ENCODE measurements at regions not wholly inside any gene's neighbourhood (a gene's known extent, or its start where the extent isn't known, plus 50 kb on each side); places are given as distances from the start of the nearest gene placed in this dataset.

DNA sequence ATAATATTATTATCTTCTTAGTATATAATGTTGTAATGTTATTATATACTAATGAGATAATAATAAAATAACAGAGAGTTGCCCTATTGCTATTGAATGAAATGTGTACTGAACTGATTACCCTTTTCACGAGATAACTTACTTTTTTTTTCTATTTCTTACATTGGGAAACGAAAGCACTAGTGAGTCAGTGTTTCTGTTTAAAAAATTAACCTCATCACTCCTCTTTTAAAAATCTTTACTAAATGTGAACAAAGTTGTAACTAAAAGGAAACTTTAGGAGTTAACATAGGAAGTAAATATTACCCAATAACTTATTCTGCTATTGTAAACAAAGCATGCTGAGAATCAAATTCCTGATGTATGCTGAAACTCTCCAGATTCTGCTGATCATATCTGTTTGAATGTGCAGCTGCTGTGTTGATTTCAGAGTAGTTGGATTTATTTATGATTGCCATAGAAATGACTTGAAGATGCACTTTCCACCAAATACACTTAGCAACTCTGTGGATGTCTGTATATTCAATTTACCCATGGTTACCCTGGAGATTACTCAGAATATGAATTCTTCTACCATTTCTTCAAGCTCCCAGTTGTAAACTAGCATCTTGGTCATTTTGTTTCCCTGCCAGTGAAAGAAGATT, 523.4 kb downstream of the TENT5A start:
- H3K9ac ChIP-seq (ENCODE audit: low read depth, low read length): no peak overlapping the region
- H3K4me1 ChIP-seq (ENCODE audit: insufficient read depth, low read length): no peaks in the 10 kb centered on the region
- no peaks in the 10 kb centered on the region for H3K9me3 ChIP-seq (ENCODE audit: control insufficient read depth, insufficient read depth, low read length)
- H3K36me3 ChIP-seq (ENCODE audit: insufficient read depth, low read length): no peaks in the 10 kb centered on the region

DNA sequence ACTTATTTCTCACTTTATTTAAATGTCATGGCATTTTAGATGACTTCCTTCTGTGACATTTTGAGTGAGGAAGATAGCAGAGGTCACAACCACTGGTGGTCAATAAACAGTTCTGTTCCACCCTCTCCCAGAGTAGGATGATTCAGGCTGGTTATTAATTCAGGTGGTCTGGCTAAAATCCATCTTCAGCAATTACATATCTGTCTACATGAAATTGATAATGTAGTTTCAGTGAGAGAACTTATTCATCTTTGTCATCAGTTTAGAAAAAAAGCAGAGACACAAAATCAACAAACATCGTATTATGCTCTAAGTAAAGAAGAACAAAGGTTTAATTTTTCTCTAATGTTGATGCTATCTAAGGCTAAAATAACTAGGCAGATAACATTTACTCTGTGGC, 525.5 kb downstream of the TENT5A start:
- no peaks in the 10 kb centered on the region for H3K9me3 ChIP-seq (ENCODE audit: control insufficient read depth, insufficient read depth, low read length)
- no peaks in the 10 kb centered on the region for H3K4me1 ChIP-seq (ENCODE audit: insufficient read depth, low read length)
- no peak overlapping the region for H3K9ac ChIP-seq (ENCODE audit: low read depth, low read length)
- no peaks in the 10 kb centered on the region for H3K36me3 ChIP-seq (ENCODE audit: insufficient read depth, low read length)

DNA sequence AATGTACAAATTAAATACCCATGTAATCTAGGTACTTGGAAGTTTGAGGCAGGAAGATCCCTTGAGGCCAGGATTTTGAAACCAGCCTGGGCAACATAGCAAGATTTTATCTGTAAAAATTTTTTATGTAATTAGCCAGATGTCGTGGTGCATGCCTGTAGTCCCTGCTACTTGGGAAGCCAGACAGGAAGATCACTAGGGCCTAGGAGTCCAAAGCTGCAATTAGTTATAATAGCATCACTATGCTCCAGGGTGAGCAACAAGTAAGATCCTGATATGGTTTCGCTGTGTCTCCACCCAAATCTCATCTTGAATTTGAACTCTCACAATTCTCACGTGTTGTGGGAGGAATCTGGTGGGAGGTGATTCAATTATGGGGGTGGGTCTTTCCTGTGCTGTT, 535.8 kb downstream of the TENT5A start:
- H3K9ac ChIP-seq (ENCODE audit: low read depth, low read length): no peak overlapping the region
- H3K9me3 ChIP-seq (ENCODE audit: control insufficient read depth, insufficient read depth, low read length): no peaks in the 10 kb centered on the region

DNA sequence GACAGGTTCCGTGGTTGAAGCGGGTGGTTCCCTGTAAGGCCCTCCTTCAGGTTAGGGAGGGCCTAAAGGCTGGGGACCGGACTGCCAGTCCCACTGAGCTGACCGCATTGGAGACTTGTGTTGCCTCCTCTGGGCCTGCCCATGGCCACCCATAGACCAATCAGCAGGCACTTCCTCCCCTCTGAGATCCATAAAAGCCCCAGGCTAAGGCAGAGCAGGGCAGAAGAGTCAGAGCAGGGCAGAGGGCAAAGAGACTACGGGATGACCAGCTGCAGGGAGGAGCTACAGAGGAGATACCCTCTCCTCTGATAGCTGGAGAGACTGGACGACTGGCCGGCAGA, 537.4 kb downstream of the TENT5A start:
- no peaks in the 10 kb centered on the region for H3K9me3 ChIP-seq (ENCODE audit: control insufficient read depth, insufficient read depth, low read length)
- H3K9ac ChIP-seq (ENCODE audit: low read depth, low read length): no peak overlapping the region
- no peaks in the 10 kb centered on the region for H3K36me3 ChIP-seq (ENCODE audit: insufficient read depth, low read length)
- no peaks in the 10 kb centered on the region for H3K4me1 ChIP-seq (ENCODE audit: insufficient read depth, low read length)

More for the DNA sequence above, 535.8 kb downstream of the TENT5A start:
- H3K4me1 ChIP-seq (ENCODE audit: insufficient read depth, low read length): no peaks in the 10 kb centered on the region
- H3K36me3 ChIP-seq (ENCODE audit: insufficient read depth, low read length): no peaks in the 10 kb centered on the region

DNA sequence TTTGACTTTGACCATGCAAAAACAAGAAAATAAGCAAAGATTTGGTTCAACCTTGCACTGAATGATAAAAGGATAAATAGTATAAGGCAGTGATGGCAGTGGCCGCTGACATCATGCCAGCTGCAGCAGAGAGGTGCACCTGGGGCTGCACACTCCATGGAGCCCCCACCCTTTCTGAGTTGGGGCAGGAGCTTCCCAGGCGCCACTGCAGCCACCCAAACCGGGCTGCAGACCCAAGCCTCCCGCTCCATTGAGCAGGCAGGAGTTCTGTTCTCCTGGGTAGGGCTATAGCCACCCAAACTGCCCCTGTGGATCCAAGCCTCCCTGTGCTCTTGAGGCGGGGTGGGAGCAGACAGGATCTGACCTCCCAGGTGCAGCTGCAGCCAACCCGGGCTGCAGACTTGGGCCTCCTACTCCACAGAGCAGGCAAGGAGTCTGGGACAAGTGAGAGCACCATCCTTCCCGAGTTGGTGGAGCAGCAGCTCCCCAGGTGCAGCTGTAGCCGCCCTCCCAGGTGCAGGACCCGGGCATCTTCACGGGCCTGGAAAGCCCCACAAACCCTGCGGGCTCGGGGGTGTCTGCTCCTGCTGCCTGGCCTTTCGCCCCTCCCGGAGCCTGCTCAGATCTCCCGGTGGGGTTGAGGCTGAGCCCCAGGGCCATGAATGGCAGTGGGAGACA, 537.9 kb downstream of the TENT5A start:
- no peak overlapping the region for H3K9ac ChIP-seq (ENCODE audit: low read depth, low read length)
- no peaks in the 10 kb centered on the region for H3K4me1 ChIP-seq (ENCODE audit: insufficient read depth, low read length)
- no peaks in the 10 kb centered on the region for H3K9me3 ChIP-seq (ENCODE audit: control insufficient read depth, insufficient read depth, low read length)
- no peaks in the 10 kb centered on the region for H3K36me3 ChIP-seq (ENCODE audit: insufficient read depth, low read length)

DNA sequence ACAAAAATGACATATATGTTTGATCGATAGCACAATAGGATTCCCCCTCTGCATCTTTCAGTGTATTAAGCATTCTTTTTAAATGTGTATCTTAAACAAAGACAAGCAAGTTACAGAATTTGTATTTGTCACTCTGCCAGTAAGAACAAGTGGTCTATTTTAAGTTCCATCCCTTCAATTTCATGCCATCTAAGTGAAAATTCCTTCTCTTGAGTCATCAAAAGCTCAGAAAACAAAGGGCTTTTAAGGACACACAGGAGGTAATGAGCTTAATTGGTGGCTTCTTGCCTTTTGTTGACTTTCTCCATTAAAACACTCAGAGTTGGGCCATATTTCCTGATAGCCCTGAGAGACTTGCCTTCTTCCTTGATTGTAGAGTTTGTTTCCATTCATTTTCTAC, 547.8 kb downstream of the TENT5A start:
- H3K4me1 ChIP-seq (ENCODE audit: insufficient read depth, low read length): no peaks in the 10 kb centered on the region; the same call in none of the 2 replicates
- H3K36me3 ChIP-seq (ENCODE audit: insufficient read depth, low read length): no peaks in the 10 kb centered on the region
- no peak overlapping the region for H3K9ac ChIP-seq (ENCODE audit: low read depth, low read length)
- H3K9me3 ChIP-seq (ENCODE audit: control insufficient read depth, insufficient read depth, low read length): no peaks in the 10 kb centered on the region

DNA sequence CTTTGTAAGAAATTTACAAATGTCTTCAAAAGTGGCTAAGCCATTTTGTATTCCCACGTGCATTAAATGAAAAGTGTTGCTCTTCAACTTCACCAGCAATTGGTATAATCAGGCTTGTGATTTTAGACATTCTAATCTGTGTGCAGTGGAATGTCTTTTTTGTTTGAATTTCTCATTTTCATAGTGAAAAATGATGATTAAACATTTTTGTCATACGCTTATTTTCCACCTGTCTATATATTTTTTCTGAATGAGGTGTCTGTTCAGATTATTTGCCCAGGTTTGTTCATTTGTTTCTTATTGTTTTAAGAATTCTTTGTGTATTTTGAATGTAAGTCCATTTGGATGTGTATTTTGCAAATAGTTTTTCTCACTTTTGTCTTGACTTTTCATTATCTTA, 558.1 kb downstream of the TENT5A start:
- Histone ChIP-seq H3K36me3 (ENCODE audit: insufficient read depth, low read length) (no peaks in the 10 kb centered on the region), H3K9ac (ENCODE audit: low read depth, low read length) (no peak overlapping the region), H3K4me1 (ENCODE audit: insufficient read depth, low read length) (no peaks in the 10 kb centered on the region), H3K9me3 (ENCODE audit: control insufficient read depth, insufficient read depth, low read length) (no peaks in the 10 kb centered on the region)

DNA sequence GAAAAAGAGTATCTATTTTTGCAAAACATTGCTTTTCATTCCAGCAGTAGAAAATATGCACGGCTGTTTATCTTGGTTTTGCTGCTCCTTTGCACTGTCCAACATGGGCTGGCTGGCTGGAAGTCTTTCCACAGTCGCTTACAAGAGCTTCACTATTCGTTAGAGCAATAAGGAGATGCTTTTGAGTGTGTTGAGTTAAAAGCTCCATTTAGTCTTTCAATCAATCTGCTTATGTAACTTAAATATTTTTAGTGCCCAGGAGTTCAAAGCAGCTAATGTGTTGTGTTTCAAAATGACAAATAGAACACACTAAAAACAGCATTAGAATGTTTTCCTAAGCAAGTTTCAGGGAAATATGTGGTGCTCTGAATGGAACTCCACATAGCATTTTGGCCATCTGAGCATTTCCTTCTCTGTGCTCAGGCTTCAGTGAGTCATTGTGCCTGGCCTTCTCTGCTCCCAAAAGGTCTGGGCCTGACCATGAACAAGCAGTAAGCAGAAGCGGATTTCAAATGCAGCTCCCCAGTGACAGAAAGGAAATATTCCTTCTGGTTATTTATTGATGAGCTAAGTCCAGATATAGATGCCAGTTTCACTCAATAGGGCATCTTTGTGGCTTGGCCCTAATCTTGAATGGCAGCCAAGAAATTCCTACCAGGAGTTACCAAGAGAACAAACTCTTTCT, 580.3 kb downstream of the TENT5A start:
- Histone ChIP-seq H3K9me3 (ENCODE audit: control insufficient read depth, insufficient read depth, low read length) (no peaks in the 10 kb centered on the region), H3K9ac (ENCODE audit: low read depth, low read length) (no peak overlapping the region), H3K4me1 (ENCODE audit: insufficient read depth, low read length) (peaks cover 3% of the 10 kb centered on the region; the same call in 1 of the 2 replicates), H3K36me3 (ENCODE audit: insufficient read depth, low read length) (no peaks in the 10 kb centered on the region)

DNA sequence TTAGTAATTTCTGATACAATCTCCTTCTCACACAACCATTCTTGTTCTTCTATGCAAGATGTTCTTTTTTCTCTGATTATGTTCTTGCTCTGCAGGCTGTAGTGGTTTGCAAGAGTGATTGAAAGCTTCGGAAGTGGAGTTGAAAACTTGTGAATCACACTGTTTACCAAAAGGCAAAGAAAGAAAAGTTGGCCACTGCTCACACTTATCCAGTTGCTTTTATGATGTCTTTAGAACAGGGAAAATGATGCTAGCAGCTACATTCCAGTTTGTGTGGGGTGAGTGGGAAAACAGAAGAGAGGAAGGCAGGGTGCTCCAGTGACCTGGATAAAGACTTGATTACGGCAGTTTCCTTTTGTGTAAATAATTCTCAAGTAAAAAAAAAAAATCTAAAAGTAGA, 583.3 kb downstream of the TENT5A start:
- Histone ChIP-seq H3K9ac (ENCODE audit: low read depth, low read length) (no peak overlapping the region), H3K36me3 (ENCODE audit: insufficient read depth, low read length) (no peaks in the 10 kb centered on the region), H3K4me1 (ENCODE audit: insufficient read depth, low read length) (peaks cover 3% of the 10 kb centered on the region; the same call in 1 of the 2 replicates), H3K9me3 (ENCODE audit: control insufficient read depth, insufficient read depth, low read length) (no peaks in the 10 kb centered on the region)

DNA sequence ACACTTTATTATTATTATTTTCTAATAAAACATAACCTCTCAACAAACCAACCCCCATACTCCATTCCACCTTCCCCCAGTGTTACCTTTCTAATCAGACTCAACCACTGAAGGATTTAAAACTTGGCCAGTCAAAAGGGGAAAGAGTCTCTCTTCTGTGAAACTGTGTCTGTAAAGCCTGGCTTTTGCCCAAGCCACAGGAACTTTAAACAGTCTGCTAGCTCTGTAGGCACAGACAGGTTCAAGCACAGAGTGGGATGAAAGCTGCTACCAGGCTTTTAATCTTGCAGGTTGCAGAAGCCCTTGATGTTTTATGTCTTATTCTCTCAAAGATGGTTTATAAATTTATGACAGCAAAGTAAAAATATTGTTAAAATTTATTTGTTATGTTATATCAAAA, 585.7 kb downstream of the TENT5A start:
- Histone ChIP-seq H3K9ac (ENCODE audit: low read depth, low read length) (no peak overlapping the region), H3K36me3 (ENCODE audit: insufficient read depth, low read length) (no peaks in the 10 kb centered on the region), H3K4me1 (ENCODE audit: insufficient read depth, low read length) (no peaks in the 10 kb centered on the region), H3K9me3 (ENCODE audit: control insufficient read depth, insufficient read depth, low read length) (no peaks in the 10 kb centered on the region)

DNA sequence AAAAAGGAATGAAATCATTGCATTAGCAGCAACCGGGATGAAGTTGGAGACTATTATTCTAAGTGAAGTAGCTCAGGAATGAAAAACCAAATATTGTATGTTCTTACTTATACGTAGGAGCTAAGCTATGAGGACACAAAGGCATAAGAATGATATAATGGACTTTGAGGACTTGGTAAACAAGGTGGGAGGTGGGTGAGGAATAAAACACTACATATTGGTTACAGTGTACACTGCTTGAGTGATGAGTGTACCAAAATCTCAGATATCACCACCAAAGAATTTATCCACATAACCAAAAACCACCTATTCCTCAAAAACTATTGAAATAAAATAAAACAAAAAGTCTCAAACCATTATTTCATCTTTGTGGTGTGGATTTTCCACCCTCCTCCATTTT, 593.5 kb downstream of the TENT5A start:
- no peak overlapping the region for H3K9ac ChIP-seq (ENCODE audit: low read depth, low read length)
- no peaks in the 10 kb centered on the region for H3K36me3 ChIP-seq (ENCODE audit: insufficient read depth, low read length)
- H3K9me3 ChIP-seq (ENCODE audit: control insufficient read depth, insufficient read depth, low read length): no peaks in the 10 kb centered on the region; the same call in none of the 2 replicates
- H3K4me1 ChIP-seq (ENCODE audit: insufficient read depth, low read length): no peaks in the 10 kb centered on the region

DNA sequence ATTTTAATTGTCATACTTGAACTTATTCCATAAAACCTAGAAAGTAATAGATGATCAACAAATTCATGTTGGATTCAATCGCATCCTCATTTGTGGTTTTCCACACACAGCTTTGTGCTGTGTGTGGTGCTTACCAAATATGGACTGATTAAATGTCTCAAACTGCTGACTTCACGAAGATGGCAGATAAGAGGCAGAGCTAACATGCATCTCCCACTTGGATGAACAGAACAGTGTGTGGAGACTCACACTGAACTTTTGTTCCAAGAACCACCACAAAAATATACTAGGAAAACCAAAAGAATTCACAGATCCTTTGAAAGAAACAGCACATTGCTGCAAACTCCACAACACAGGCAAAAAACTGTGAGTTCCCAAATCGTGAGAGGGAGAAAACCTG, 603.7 kb downstream of the TENT5A start:
- Histone ChIP-seq H3K36me3 (ENCODE audit: insufficient read depth, low read length) (no peaks in the 10 kb centered on the region), H3K4me1 (ENCODE audit: insufficient read depth, low read length) (no peaks in the 10 kb centered on the region), H3K9me3 (ENCODE audit: control insufficient read depth, insufficient read depth, low read length) (peaks cover 3% of the 10 kb centered on the region; the same call in 1 of the 2 replicates), H3K9ac (ENCODE audit: low read depth, low read length) (no peak overlapping the region)

DNA sequence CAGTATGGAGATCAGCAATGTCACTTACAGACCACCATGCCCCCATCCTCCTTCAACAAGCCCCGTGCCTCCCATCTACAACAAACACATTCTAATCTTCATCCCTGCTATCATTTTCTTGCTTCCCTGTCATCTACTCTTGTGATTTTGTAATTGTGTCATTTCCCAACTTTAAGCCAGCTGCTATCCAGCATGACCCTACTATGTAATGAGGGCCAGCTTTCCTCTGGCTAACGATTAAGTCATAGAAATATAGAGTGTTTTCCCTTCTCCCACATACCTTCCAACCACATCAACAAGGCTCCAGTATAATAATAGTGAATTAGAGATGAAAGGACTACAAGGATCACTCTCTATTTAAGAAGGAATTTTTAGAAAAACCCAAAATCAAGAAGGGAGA, 607.0 kb downstream of the TENT5A start:
- H3K9me3 ChIP-seq (ENCODE audit: control insufficient read depth, insufficient read depth, low read length): no peaks in the 10 kb centered on the region
- no peak overlapping the region for H3K9ac ChIP-seq (ENCODE audit: low read depth, low read length)
- no peaks in the 10 kb centered on the region for H3K36me3 ChIP-seq (ENCODE audit: insufficient read depth, low read length)
- H3K4me1 ChIP-seq (ENCODE audit: insufficient read depth, low read length): no peaks in the 10 kb centered on the region

DNA sequence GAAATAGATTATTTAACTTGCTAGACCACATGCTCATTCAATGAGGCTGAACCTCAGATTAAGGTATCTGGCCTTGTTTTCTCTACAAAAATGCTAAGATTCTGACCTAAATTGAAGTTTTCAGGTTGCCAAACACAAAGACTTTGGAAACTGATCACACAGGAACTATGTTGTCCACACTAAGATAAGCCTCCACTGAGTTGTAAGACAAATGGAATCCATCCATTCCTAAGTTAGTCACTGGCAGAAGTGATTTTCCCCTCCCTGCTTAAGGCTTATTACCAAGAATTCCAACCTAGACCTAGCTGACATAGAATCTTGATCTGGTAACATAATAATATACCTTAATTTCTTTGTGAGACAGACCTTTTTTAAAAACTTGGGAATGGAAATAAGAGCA, 608.1 kb downstream of the TENT5A start:
- no peaks in the 10 kb centered on the region for H3K36me3 ChIP-seq (ENCODE audit: insufficient read depth, low read length)
- no peak overlapping the region for H3K9ac ChIP-seq (ENCODE audit: low read depth, low read length)
- no peaks in the 10 kb centered on the region for H3K4me1 ChIP-seq (ENCODE audit: insufficient read depth, low read length)
- H3K9me3 ChIP-seq (ENCODE audit: control insufficient read depth, insufficient read depth, low read length): no peaks in the 10 kb centered on the region

DNA sequence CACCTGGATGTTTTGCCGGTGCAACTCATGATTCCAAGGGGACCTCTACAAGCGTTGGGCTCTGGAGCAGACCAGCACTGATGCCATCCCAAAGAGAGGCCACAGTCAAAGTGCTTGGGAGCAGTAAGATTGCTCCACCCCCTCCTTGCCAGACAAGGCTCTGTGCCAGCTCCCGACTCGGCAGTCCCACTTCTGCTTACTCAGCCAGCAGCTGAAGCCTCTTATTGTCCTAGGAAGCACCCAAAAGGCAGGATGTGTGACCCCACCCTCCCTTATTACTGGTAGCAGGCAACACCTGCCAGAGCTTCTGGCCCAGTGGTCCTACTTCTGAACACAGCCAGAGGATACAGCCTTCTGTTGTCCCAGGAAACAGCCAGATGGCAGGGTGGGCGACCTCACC, 614.2 kb downstream of the TENT5A start:
- H3K9ac ChIP-seq (ENCODE audit: low read depth, low read length): no peak overlapping the region
- H3K9me3 ChIP-seq (ENCODE audit: control insufficient read depth, insufficient read depth, low read length): no peaks in the 10 kb centered on the region
- H3K4me1 ChIP-seq (ENCODE audit: insufficient read depth, low read length): no peaks in the 10 kb centered on the region
- no peaks in the 10 kb centered on the region for H3K36me3 ChIP-seq (ENCODE audit: insufficient read depth, low read length)
